ENCODE measurements at regions not wholly inside any gene's neighbourhood (a gene's known extent, or its start where the extent isn't known, plus 50 kb on each side); places are given as distances from the start of the nearest gene placed in this dataset.
"Not testable (repeated sequence)": the region's sequence is repeated elsewhere in the genome, so short reads cannot be mapped to it uniquely, and the experiment has no call there.

GRCh38 chr5:18607570-18607969, 973.3 kb downstream of the TAF11L14 start:
- DNase-seq: no peak

GRCh38 chr5:18617191-18617590, 982.9 kb downstream of the TAF11L14 start:
- DNase-seq: not testable (repeated sequence)

- no peak for DNase-seq
These were observed 996.3 kb downstream of the TAF11L14 start for GRCh38 chr5:18630458-18631045.

GRCh38 chr5:18652404-18653215, 1018.4 kb downstream of the TAF11L14 start:
- no peak for DNase-seq

GRCh38 chr5:18653216-18653752, 1019.0 kb downstream of the TAF11L14 start:
- no peak for DNase-seq

DNA sequence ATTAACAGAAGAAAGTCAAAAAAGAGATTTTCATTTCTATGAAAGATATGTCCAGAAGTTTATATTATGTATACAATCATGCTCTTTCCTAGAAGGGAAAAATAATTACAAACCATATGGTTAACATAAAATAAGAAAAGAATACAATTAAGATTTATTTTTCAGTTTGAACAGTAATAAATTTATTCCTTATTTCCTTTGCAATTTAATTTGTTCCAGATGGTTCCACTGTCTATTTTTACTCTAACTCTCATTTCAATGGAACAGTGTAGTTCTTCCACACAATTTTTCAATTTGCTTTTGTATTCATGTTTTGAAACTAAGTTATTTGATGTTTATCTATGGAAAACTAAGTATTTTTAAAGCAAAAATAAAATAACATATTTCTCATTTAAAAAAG, 1026.3 kb downstream of the TAF11L14 start:
- no peak for DNase-seq

GRCh38 chr5:18662231-18662630, 1028.0 kb downstream of the TAF11L14 start:
- DNase-seq: no peak

DNA sequence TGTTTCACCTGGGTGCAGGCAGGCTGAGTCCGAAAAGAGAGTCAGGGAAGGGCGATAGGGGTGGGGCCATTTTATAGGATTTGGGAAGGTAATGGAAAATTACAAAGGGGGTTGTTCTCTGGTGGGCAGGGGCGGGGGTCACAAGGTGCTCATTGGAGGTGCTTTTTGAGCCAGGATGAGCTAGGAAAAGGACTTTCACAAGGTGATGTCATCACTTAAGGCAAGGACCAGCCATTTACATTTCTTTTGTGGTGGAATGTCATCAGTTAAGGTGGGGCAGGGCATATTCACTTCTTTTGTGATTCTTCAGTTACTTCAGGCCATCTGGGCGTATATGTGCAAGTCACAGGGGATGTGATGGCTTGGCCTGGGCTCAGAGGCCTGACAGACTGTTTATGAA, 1040.0 kb downstream of the TAF11L14 start:
- DNase-seq: not testable (repeated sequence)

DNA sequence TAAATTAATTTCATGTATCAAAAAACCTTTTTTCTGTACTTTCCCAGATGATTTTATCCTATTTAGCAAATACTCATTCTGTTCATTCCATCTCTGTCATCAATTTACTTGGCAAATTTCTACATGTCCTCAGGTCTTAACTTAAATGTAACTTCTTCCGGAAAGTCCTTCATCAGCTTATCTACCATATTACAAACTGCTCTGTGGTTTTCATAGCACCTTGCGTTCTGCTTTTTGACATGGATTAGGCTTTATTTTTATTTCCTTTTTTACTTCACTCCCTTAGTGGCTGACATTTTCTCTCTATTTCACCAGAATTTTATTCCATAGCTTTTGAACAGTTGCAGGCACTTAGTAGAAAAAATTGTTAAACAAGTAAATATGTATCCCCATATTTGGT, 1040.8 kb downstream of the TAF11L14 start:
- no peak for DNase-seq

GRCh38 chr5:18686253-18686652, 1052.0 kb downstream of the TAF11L14 start:
- no peak for DNase-seq

DNA sequence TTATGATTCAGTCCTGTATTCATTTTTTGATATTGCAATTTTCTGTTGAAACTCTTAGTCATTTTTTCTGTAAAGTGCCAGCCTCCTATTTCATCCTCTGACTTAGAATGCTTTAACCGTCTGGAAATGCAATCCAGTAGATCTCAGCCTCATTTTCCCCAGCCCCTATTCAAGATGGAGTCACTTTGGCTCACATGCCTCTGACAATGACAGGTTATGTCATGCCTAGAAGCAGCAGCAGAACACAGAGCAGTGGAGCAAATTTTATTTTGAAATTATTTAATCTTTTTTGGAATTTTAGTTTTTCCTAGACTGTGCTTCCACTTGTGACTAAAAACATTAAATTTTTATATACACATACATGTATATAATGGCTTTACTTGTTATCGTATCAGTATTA, 1053.2 kb downstream of the TAF11L14 start:
- DNase-seq: no peak

DNA sequence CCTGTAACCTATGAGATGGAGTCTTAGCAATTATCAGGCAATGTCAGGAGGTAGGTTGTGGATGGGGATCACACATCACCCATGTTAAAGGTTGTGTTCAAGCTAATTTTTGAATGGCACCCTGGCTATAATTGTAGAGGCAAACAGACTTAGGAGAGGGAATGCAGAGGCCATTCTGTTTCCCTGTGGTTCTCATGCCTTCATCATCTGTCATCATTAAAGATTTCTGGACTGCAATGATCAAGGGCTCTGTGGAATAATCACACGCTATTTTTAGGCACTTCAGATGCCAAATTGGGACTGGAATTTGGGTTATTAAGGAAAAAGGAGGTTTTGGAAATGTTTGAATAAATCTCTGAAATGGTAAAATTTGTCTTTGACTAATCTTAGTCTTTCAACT, 1065.4 kb downstream of the TAF11L14 start:
- no peak for DNase-seq

- DNase-seq: no peak
These were observed 1068.6 kb downstream of the TAF11L14 start for GRCh38 chr5:18702821-18703220.

GRCh38 chr5:18712936-18713485, 1078.8 kb downstream of the TAF11L14 start:
- no peak for DNase-seq

DNA sequence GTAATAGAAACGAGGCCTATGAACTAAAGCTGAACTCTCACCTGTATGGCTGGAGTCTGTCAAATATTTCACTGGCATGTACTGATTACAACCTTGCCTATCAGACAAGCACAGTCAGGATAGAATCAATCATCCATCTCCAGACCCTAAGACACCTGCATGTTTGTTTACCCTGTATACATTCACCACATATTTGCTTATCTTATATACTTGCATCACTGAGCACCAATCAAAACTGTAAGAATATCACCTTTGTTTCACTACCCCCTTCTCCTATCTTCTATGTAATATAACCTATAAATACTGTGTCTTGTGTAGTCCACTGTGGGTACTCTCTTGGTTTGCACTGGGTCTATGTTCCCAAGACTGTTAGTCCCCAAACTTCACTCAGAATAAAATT, 1085.7 kb downstream of the TAF11L14 start:
- DNase-seq: no peak

DNA sequence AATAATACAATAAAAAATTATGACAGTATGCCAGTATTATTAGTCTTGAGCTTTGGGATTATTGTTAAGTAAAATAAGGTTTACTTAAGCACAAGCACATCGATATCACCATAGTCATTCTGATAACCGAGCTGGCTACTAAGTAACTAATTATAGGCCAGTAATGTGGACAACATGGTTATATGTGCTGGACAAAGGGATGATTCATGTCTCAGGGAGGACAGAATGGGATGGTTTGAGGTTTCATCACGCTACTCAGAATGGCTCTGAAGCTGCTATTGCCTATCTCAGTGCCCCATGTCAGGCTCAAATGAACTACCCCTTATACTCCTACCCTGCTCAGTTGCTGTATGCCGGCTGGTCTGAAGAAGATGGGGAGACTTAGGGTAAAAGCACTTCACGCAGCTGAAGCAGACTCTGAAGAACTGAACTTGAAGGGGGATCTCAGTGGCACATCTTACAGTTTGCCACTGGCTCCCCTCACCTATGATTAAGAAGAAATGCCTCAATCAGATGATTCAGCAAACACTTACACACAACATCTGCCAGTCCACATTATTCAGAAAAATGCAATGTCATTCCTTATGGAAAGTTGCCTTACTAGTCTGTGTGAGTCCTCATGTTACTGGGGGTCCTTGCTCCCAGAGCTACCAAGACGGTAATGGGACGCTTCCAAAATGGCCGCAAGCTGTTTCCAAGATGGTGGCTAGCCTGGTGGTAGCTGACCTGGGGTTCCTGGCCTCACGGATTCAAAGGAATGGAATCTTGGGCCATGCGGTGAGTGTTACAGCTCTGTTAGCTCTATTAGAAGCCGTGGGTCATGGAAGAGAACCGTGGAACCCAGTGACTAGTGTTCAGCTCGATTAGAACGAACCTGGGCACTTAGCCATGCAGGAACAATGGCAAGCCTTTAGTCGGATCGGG, 1098.6 kb downstream of the TAF11L14 start:
- DNase-seq: no peak

DNA sequence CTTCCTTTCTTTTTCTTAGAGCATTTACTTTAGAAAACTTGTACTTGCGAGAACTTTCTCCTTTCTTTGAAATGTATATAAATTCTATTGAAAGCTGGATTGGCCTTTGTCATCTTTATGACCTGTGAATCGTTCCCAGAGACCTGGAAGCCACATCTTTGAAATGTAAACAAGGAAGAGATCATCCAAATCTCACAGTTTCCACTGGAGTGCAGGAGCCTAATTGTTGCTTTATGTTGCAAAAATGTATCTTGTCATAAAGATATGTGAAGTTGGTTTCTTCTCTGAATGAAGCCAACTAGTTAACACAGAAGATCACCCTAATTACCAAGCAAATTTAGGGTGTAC, 1101.8 kb downstream of the TAF11L14 start:
- DNase-seq: no peak

DNA sequence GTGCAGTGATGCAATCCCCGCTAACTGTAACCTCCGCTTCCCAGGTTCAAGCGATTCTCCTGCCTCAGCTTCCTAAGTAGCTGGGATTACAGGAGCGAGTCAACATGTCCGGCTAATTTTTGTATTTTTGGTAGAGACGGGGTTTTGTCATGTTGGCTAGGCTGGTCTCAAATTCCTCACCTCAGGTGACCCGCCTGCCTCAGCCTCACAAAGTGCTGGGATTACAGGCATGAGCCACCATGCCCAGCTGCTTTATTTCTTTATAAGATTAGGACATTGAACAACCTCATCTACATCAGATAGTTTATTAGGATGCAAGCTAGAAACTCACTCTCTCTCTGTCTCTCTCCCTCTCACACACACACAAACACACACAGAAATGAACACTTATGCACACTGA, 1102.5 kb downstream of the TAF11L14 start:
- not testable (repeated sequence) for DNase-seq

DNA sequence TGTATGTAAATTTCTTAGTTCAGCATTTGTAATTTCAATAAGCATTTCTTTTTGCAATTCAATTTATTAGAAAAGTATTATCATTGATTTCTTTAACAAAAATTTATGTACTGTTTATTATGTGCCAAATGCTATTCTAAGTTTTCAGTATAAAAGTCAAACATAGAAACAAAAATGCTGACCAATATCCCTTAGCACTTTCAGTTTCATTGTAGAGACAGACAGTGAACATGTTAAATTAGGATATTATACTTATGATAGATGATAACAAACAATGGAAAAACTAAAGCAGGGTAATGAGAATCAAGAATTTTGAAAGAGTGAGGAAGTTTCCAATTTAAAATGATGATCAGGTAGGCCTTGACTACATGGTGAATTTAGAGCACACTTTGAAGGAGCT, 1106.0 kb downstream of the TAF11L14 start:
- no peak for DNase-seq

DNA sequence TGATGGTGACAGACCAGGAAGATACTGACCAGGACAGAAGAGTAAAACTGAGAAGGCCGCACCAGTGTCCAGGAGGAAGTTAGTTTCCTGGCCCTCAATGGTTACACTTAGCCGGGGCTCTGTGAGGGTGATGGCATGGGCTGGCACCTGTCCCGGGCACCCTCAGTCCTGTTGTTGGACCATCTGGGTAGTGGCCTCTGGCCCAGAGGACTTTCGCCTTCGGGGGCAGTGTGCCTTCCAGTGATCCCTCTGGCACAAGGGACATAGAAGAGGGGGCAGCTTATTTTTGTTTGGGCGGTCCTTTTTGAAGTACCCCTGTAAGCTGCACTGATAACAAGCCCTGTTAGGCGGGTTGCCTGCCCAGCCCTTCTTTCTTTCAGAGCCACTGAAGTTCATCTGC, 1108.6 kb downstream of the TAF11L14 start:
- no peak for DNase-seq

DNA sequence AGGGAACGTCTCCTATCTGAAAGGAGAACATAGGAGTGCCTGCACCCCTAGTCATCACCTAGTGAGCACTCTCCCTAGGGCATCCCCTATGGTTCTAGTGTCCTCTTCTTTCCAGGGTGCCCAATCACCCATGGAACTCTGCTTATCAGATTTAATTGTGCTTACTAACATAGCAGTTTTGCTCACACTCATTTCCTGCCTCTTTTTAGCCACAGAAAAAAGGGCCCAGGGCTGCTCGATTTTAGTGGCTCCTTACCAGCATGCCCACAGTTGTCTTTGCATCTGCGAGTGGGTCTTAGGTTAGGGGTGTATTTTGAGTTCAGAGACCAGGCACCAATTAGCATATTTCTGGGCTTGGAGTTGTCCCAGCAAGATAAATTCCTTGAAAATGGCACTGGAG, 1110.2 kb downstream of the TAF11L14 start:
- no peak for DNase-seq

DNA sequence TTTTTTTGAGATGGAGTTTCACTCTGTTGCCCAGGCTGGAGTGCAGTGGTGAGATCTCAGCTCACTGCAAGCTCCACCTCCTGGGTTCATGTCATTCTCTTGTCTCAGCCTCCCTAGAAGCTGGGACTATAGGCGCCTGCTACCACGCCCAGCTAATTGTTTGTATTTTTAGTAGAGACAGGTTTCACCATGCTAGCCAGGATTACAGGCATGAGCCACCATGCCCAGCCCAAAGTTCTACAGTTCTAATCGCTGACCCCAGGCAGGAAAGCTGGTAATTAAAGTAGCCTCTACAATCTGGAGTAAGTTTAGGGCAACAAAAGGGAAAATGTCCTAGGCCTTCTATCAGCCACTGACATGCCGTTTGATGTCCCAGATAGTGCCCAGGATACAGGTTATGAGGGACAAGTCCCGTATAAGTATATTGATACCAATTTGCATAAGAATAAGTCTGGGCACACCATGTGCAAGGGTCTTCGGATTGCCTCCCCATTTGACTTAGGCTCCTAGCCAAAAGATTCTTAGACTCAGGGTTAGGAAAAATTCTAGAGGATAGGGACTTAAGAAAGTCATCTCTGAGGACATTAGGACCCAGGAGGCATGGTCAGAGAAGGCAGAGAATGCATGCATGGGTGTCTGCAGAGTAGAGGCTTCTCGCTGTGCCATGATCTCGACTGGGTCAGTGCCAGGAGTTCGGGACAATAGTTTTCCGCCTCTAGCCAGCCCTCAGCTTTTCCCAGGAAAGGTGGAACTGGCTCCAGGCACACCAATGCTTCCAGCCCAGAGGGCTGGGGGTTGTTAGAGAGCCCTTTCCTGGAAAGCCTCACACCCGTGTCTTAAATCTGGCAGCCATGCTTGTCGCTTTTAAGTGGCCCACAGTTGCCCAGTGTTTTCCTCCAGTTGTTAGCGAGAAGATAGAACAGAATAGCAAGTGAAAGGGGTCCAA, 1111.1 kb downstream of the TAF11L14 start:
- DNase-seq: peak; percentile 7

All from activated gamma-delta T cell treated with Interleukin-2 at 50 U/mL for 16 hours (primary cell).